Skin of body (tissue), 2 donors: ENCODE measurements at regions not wholly inside any gene's neighbourhood (a gene's known extent, or its start where the extent isn't known, plus 50 kb on each side); places are given as distances from the start of the nearest gene placed in this dataset. TPM values are rescaled to one million over a fixed set of nuclear protein-coding genes. Genes with fewer than 3 reads are reported as not detected.

Experiments used
- DNase-seq: peaks from one replicate; lab custom pipeline; 2025; lab: John Stamatoyannopoulos, UW
- small RNA-seq: library from RNA; depleted of rRNA; stranded (forward); fragments of <200 nt; gene quantifications from one replicate; pipeline ENCODE3, GENCODE V24; 2014; ENCODE audit warnings: low replicate concordance

DNA sequence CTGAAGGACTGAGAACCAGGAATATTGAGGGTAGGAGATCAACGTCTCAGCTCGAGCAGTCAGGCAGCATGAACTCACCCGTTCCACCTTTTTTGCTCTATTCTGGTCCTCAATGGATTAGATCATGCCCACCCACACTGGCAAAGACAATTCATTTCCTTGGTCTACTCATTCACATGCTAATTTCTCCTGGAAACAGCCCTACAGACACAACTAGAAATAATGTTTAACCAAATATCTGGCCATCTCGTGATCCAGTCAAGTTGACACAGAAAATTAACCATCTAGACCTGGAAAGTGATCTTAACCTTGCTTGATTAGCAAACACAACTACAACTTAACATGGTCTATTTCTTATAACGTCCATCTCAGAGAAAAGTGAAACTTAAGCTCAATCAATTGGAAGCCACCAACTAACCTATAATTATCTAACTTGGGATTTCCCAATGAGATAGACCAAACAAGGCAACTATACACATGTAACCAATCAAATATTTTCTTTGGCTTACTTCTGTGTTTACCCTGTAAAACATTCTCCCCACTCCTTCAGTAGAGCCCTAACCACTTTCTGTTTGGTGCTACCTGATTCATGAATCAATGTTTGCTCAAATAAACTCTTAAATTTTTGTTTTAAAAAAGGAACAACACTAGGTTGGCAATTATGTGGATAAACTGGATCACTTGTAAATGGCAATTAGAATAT is 69.7 kb upstream of the MAMLD1 start:
- no peak for DNase-seq

GRCh38 chrX:150298841-150299551 is 64.1 kb upstream of the MAMLD1 start:
- DNase-seq, result no peak

GRCh38 chrX:150299579-150299978 is 63.5 kb upstream of the MAMLD1 start:
- DNase-seq, result no peak

DNA sequence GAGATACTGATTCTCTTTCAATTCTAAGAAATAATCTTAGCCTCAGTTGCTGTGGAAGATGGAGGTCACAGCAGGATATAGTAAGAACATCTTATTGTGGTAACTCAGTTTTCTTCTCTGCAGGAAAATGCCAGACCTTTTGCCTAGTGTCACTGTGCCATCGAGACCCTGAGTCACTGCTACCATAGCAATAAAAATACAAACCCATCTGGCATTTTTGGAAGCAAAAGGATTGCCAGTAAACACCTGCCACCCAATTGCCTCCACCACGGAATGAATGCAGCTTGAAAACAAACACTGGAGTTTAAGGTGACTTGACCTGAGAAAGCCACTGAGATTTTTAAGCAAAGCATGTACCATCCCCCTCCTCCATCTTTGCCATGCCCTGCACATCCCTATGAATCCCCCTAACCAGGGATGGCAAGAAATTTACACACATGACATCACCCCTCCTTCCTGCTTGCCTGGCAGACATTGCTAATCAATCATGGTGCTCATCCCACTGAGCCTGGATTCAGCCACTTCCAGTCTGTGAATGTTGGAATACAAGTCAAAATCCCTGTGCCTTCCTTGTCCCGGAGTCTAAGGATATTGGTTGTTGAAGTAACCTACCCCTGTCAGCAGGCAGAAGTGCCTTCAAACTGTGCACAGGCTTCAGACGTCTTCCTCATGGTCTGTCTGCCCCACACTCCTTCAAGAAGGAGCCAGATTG is 59.6 kb upstream of the MAMLD1 start:
- no peak for DNase-seq

DNA sequence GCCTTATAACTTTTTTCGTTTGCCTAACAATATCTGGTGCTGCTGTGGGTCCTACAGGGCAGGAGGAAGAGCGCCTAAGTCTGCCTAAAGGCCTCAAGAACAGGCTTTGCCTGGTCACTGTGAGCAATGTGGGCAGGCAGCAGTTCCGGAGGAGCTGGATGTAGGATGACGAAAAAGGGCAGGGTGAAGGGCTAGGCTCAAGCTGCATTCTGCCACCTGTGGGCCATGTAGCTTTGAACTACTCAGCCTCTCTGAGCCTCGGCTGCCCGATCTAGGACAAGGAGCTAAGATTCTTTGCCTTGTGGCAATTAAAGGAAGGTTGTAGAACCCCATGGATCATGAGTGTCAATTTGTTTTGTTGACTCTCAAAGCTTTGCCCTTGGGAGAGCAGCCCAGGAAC is 57.1 kb upstream of the MAMLD1 start:
- no peak for DNase-seq

DNA sequence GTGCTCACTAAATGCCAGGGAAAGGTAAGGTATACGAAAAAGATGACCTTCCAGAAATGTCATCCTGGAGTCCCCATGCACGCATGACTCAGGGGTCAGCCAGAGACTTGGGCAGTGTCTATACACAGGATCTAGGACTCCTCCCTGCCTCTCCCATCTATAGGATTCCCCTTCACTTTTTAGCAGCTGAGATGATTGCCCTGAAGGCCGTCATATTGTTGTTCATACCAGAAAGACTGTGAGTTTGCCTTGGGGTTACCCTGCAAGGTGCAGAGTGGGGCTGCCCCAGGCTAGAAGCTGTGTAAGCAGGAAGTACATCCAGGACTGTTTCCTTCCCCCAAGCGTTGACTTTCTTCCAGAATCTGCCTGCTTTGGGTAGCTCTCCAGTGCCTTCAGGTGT is 55.1 kb upstream of the MAMLD1 start:
- no peak for DNase-seq

DNA sequence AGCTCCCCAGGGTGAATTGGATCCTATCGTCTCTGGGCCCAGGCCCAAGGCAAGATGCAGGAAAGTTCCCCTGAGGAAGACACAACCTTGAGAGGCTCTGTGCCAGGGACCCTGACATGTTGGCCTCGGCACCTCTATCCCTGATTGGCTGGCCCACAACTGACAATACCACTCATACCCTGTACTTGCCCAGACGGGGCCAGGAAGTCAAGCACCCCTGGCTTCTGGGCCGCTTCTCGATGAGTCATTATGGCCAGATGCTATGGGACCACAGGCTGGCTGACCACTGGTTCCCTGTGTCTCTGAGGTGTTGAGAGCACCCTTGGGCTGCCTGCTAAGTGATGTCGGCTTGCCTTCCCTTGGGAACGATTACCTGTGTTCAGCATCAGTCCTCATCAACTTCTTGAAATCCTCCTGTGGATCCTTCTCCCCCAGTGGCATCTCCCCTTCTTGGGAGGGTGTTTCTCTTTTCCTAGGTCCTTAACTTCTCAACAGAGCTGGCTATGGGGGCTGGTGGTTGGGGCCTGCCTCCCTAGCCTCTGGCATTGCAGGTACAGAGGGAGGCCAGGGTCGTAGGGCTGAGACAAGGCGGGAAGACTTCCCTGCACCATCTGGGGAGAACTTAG is 54.5 kb upstream of the MAMLD1 start:
- DNase-seq, result no peak

- no peak for DNase-seq
Observed at GRCh38 chrX:150310417-150310816, 52.7 kb upstream of the MAMLD1 start.

DNA sequence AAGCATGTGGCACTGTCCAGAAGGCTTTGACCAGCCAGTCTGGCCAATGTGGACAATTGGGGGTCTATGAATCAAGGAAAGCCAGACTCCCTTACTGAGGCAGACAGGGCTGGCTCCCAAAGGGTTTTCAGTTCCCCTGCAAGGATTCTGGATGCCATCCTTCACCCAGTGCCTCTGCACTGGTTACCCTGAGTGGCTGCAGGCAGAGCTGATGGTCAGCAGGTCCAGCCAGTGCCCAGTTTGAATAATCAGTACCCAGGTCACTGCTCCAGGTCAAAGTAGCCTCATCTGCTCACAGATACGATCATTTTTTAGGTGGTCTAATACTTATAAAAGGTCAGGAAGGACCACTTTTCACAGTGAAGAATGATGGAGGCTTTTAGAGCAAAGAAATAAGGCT is 52.2 kb upstream of the MAMLD1 start:
- no peak for DNase-seq

DNA sequence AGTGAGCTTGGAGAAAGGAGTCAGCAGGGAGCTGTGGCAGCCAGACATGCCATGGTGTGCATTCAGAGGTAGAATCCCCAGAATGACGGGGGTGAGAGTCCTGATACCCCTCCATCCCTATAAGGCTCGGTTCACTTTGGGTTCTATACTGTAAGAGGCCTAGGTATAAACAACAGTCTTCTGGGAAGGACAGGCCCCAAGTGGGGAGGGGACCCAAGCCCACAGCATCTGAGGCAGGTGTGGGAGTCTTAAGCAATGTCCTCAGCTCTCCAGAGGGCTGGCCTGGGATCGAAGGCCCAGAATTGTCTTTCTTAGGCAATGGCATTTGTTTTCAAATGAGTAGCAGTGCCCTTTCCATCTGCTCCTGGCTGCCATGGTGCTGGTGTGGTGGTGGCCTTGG is 50.2 kb upstream of the MAMLD1 start:
- no peak for DNase-seq

Small RNAs in the stretch of these regions (small RNA-seq; reads per million reads assigned to genes)
- not detected for gene MIR2114
